GM23338 (cell line): ENCODE measurements at regions not wholly inside any gene's neighbourhood (a gene's known extent, or its start where the extent isn't known, plus 50 kb on each side); places are given as distances from the start of the nearest gene placed in this dataset.

Source experiments
- ATAC-seq: fragments of 200-7000 bp; cut with Tn5 transposase; 3 replicates; pipeline ENCODE4 v1.9.1; 2020
- DNase-seq: peaks from one replicate; pipeline ENCODE4 v3.0.0-alpha.2; 2015; ENCODE audit warnings: low spot score
- H2AFZ ChIP-seq: fragments of 200-600 bp; sonication (generic); 2 replicates; pipeline ENCODE4 v1.8.0; 2016; ENCODE audit warnings: antibody characterized with exemption, mild to moderate bottlenecking, moderate library complexity
- H3F3A ChIP-seq: fragments of 200-600 bp; sonication (generic); replicated peaks from 2 replicates; pipeline ENCODE4 v1.8.0; 2017; ENCODE audit warnings: antibody characterized with exemption, mixed run types, low read depth
- H3K27ac ChIP-seq: fragments of 200-600 bp; sonication (generic); 2 replicates; pipeline ENCODE4 v1.6.1; 2016; ENCODE audit warnings: low read depth
- H3K27me3 ChIP-seq: fragments of 200-600 bp; sonication (generic); 2 replicates; pipeline ENCODE4 v1.8.0; 2016; ENCODE audit warnings: mild to moderate bottlenecking, mixed run types, moderate library complexity; ENCODE audit not compliant: insufficient read depth
- H3K36me3 ChIP-seq: fragments of 200-600 bp; sonication (generic); 2 replicates; pipeline ENCODE4 v1.8.0; 2016; ENCODE audit warnings: mild to moderate bottlenecking; ENCODE audit not compliant: insufficient read depth
- H3K4me1 ChIP-seq: fragments of 200-600 bp; sonication (generic); 2 replicates; pipeline ENCODE4 v1.8.0; 2016; ENCODE audit warnings: mild to moderate bottlenecking, moderate library complexity; ENCODE audit not compliant: insufficient read depth
- H3K4me2 ChIP-seq: fragments of 200-600 bp; sonication (generic); 2 replicates; pipeline ENCODE4 v1.7.1; 2017; ENCODE audit warnings: mixed run types
- H3K4me3 ChIP-seq: fragments of 200-600 bp; sonication (generic); 2 replicates; pipeline ENCODE4 v1.6.1; 2016; ENCODE audit warnings: mixed run types
- H3K79me2 ChIP-seq: fragments of 200-600 bp; sonication (generic); replicated peaks from 2 replicates; pipeline ENCODE4 v1.8.0; 2017; ENCODE audit warnings: mild to moderate bottlenecking; ENCODE audit not compliant: insufficient read depth
- H3K9me2 ChIP-seq: fragments of 200-600 bp; sonication (generic); 2 replicates; pipeline ENCODE4 v1.8.0; 2017; ENCODE audit not compliant: insufficient read depth
- H4K20me1 ChIP-seq: fragments of 200-600 bp; sonication (generic); replicated peaks from 2 replicates; pipeline ENCODE4 v1.8.0; 2017; ENCODE audit warnings: mild to moderate bottlenecking; ENCODE audit not compliant: insufficient read depth
- H3K27ac Mint-ChIP-seq: 2 replicates; pipeline ENCODE4 v1.8.0; 2020; ENCODE audit warnings: inconsistent platforms, mild to moderate bottlenecking, moderate library complexity, mixed read lengths
- H3K27me3 Mint-ChIP-seq: 3 replicates; pipeline ENCODE4 v1.8.0; 2022; ENCODE audit warnings: low read depth, mild to moderate bottlenecking, moderate library complexity, mixed read lengths, inconsistent platforms; ENCODE audit not compliant: insufficient read depth, poor library complexity
- H3K36me3 Mint-ChIP-seq: 3 replicates; pipeline ENCODE4 v1.8.0; 2021; ENCODE audit warnings: low read depth, mild to moderate bottlenecking, inconsistent platforms, moderate library complexity, mixed read lengths
- H3K4me1 Mint-ChIP-seq: 3 replicates; pipeline ENCODE4 v1.8.0; 2020; ENCODE audit warnings: mild to moderate bottlenecking, inconsistent platforms, mixed read lengths
- H3K4me3 Mint-ChIP-seq: 3 replicates; pipeline ENCODE4 v1.8.0; 2021; ENCODE audit warnings: moderate library complexity, mild to moderate bottlenecking, inconsistent platforms, mixed read lengths
- H3K9me3 Mint-ChIP-seq: 3 replicates; pipeline ENCODE4 v1.8.0; 2020; ENCODE audit warnings: moderate library complexity, mild to moderate bottlenecking, inconsistent platforms, mixed read lengths
- CREB1 ChIP-seq: fragments of 250-450 bp; sonication (Bioruptor Pico); IDR thresholded peaks from 2 replicates; pipeline ENCODE4 v1.5.0; 2020; ENCODE audit warnings: low read depth, mild to moderate bottlenecking, moderate library complexity
- CTCF ChIP-seq, 2 experiments: fragments of 200-600 bp in 1 of 2; sonication (generic) in 1 of 2; conservative IDR thresholded peaks; 2 replicates each; pipeline versions ENCODE4 v1.5.1 to v1.6.1; 2016 to 2017; ENCODE audit warnings: antibody characterized with exemption in 2 of 2, low read depth in 2 of 2, mild to moderate bottlenecking in 2 of 2, moderate library complexity in 1 of 2
- ETS1 ChIP-seq: IDR thresholded peaks from 2 replicates; pipeline ENCODE4 v1.6.1; 2016; ENCODE audit warnings: antibody characterized with exemption
- EZH2 ChIP-seq: fragments of 200-600 bp; sonication (generic); IDR thresholded peaks from one replicate; pipeline ENCODE4 v1.8.0; 2017; ENCODE audit warnings: antibody characterized with exemption, mild to moderate bottlenecking, low read depth; ENCODE audit not compliant: unreplicated experiment
- EZH2phosphoT487 ChIP-seq: fragments of 200-600 bp; sonication (generic); IDR thresholded peaks from one replicate; pipeline ENCODE4 v1.8.1; 2018; ENCODE audit warnings: antibody characterized with exemption; ENCODE audit not compliant: unreplicated experiment
- JUNB ChIP-seq: IDR thresholded peaks from one replicate; pipeline ENCODE4 v1.6.1; 2016; ENCODE audit warnings: antibody characterized with exemption; ENCODE audit not compliant: unreplicated experiment
- NANOG ChIP-seq: IDR thresholded peaks from 2 replicates; pipeline ENCODE4 v1.6.1; 2016; ENCODE audit warnings: antibody characterized with exemption, borderline replicate concordance
- POLR2AphosphoS5 ChIP-seq: IDR thresholded peaks from 2 replicates; pipeline ENCODE4 v1.6.1; 2016; ENCODE audit warnings: antibody characterized with exemption, low read depth
- REST ChIP-seq: IDR thresholded peaks from one replicate; pipeline ENCODE4 v1.6.1; 2018; ENCODE audit warnings: antibody characterized with exemption; ENCODE audit not compliant: unreplicated experiment
- STAT1 ChIP-seq: IDR thresholded peaks from one replicate; pipeline ENCODE4 v1.6.1; 2016; ENCODE audit warnings: antibody characterized with exemption; ENCODE audit not compliant: unreplicated experiment
- ZNF114 ChIP-seq: fragments of 250-450 bp; sonication (Bioruptor Pico); IDR thresholded peaks from 2 replicates; pipeline ENCODE4 v1.5.0; 2020; ENCODE audit warnings: mild to moderate bottlenecking, moderate library complexity
- ZNF331 ChIP-seq: fragments of 250-450 bp; sonication (Bioruptor Pico); IDR thresholded peaks from 2 replicates; pipeline ENCODE4 v1.5.0; 2020; ENCODE audit warnings: low read depth, mild to moderate bottlenecking, moderate library complexity
- ZNF462 ChIP-seq: fragments of 250-450 bp; sonication (Bioruptor Pico); IDR thresholded peaks from 2 replicates; pipeline ENCODE4 v1.5.0; 2020; ENCODE audit warnings: mild to moderate bottlenecking, moderate library complexity

GRCh38 chr3:154971341-154971740 lies 108.8 kb upstream of the MME start:
- H3K36me3 ChIP-seq = no peaks in the 10 kb centered on the region
- no peak overlapping the region for H3K4me3 ChIP-seq
- H3K4me2 ChIP-seq = no peak overlapping the region
- H3F3A ChIP-seq = no peaks in the 10 kb centered on the region
- Mint-ChIP-seq H3K4me1 (peaks cover 2% of the 10 kb centered on the region; the same call in 1 of the 3 replicates), H3K27me3 (no peaks in the 10 kb centered on the region), H3K9me3 (no peaks in the 10 kb centered on the region), H3K27ac (no peak overlapping the region), H3K4me3 (no peak overlapping the region), H3K36me3 (no peaks in the 10 kb centered on the region)
- no peak overlapping the region for H3K27ac ChIP-seq
- no peak overlapping the region for H2AFZ ChIP-seq
- ATAC-seq (no peak), DNase-seq (no peak)
- no peaks in the 10 kb centered on the region; the same call in 1 of the 2 replicates for H3K4me1 ChIP-seq
- no peaks in the 10 kb centered on the region for H4K20me1 ChIP-seq
- no peaks in the 10 kb centered on the region for H3K9me2 ChIP-seq
- H3K27me3 ChIP-seq = no peaks in the 10 kb centered on the region
- TF ChIP-seq REST = no peak
- no peak for TF ChIP-seq POLR2AphosphoS5
- TF ChIP-seq EZH2phosphoT487 = no peak
- TF ChIP-seq CREB1 (CRISPR knock-in tag) = no peak
- no peak for TF ChIP-seq STAT1
- TF ChIP-seq EZH2 = no peak
- no peak for TF ChIP-seq ZNF331
- no peak for TF ChIP-seq CTCF (conservative IDR thresholded peaks at IDR 0.05; ENCODE audit: low read depth in 2 of 2)
- no peak for TF ChIP-seq ETS1
- no peak for TF ChIP-seq JUNB
- no peak for TF ChIP-seq NANOG
- no peak for TF ChIP-seq ZNF462
- TF ChIP-seq ZNF114 (CRISPR knock-in tag) = no peak
- no peaks in the 10 kb centered on the region for H3K79me2 ChIP-seq
